HG02938 (cell line): ENCODE measurements at regions not wholly inside any gene's neighbourhood (a gene's known extent, or its start where the extent isn't known, plus 50 kb on each side); places are given as distances from the start of the nearest gene placed in this dataset.
A peak's percentile ranks its signal among the peaks of the same experiment; 100 is the strongest.

ENCODE experiments used
- ATAC-seq: cut with Tn5 transposase; IDR thresholded peaks from one replicate; pipeline ENCODE4 v1.9.1; 2021; ENCODE audit warnings: mild to moderate bottlenecking, moderate library complexity; ENCODE audit not compliant: unreplicated experiment

- ATAC-seq: no peak
These were observed 656.3 kb downstream of the XIRP2 start for GRCh38 chr2:167544602-167545001.

- ATAC-seq: no peak
These were observed 655.4 kb downstream of the XIRP2 start for GRCh38 chr2:167543721-167544120.

GRCh38 chr2:167537743-167538142, 649.5 kb downstream of the XIRP2 start:
- ATAC-seq: no peak

- no peak for ATAC-seq
These were observed 646.2 kb downstream of the XIRP2 start for GRCh38 chr2:167534443-167534842.

- ATAC-seq: no peak
These were observed 636.5 kb downstream of the XIRP2 start for GRCh38 chr2:167524786-167525185.

GRCh38 chr2:167510071-167510759, 621.9 kb downstream of the XIRP2 start:
- ATAC-seq: no peak

GRCh38 chr2:167509586-167509985, 621.3 kb downstream of the XIRP2 start:
- ATAC-seq: no peak

GRCh38 chr2:167508709-167509108, 620.4 kb downstream of the XIRP2 start:
- no peak for ATAC-seq

- ATAC-seq: no peak
These were observed 618.1 kb downstream of the XIRP2 start for GRCh38 chr2:167506395-167506794.

- no peak for ATAC-seq
These were observed 616.4 kb downstream of the XIRP2 start for GRCh38 chr2:167504695-167505094.

GRCh38 chr2:167504061-167504460, 615.8 kb downstream of the XIRP2 start:
- ATAC-seq: no peak

GRCh38 chr2:167501618-167502017, 613.3 kb downstream of the XIRP2 start:
- no peak for ATAC-seq

- ATAC-seq: no peak
These were observed 605.6 kb downstream of the XIRP2 start for GRCh38 chr2:167493862-167494261.

GRCh38 chr2:167492486-167492885, 604.2 kb downstream of the XIRP2 start:
- no peak for ATAC-seq

GRCh38 chr2:167491788-167492187, 603.5 kb downstream of the XIRP2 start:
- no peak for ATAC-seq

GRCh38 chr2:167490455-167490854, 602.2 kb downstream of the XIRP2 start:
- no peak for ATAC-seq

GRCh38 chr2:167489325-167489724, 601.0 kb downstream of the XIRP2 start:
- ATAC-seq: no peak

- ATAC-seq: no peak
These were observed 599.4 kb downstream of the XIRP2 start for GRCh38 chr2:167487728-167488127.

- no peak for ATAC-seq
These were observed 596.6 kb downstream of the XIRP2 start for GRCh38 chr2:167484875-167485274.

GRCh38 chr2:167480986-167481309, 592.7 kb downstream of the XIRP2 start:
- no peak for ATAC-seq

GRCh38 chr2:167480232-167480985, 592.1 kb downstream of the XIRP2 start:
- peak; percentile 57 for ATAC-seq

- no peak for ATAC-seq
These were observed 589.9 kb downstream of the XIRP2 start for GRCh38 chr2:167478196-167478595.

- ATAC-seq: no peak
These were observed 587.5 kb downstream of the XIRP2 start for GRCh38 chr2:167475791-167476190.
